ENCODE measurements at regions not wholly inside any gene's neighbourhood (a gene's known extent, or its start where the extent isn't known, plus 50 kb on each side); places are given as distances from the start of the nearest gene placed in this dataset.

DNA sequence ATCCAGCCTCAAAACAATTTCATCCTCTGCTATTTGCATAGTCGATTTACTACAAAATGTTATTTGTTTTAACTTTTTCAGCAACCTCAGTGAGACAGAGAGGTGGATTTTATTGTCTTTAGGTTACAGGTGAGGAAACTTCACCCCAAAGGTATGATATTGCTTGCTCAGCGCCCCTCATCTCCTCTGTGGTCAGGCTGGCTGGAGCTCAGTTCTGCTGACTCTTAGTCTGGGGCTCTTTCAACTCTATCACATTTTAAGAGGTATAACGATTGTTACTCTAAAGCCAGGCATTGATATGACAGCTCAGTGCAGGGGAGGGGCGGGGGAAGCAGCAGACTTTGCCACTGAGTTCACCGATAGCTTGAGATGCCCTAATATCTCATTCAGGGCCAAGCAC, 103.0 kb upstream of the DPH6 start:
- TF ChIP-seq CTCF (IDR thresholded peaks at IDR 0.05), result no peak
- TF ChIP-seq EZH2 (IDR thresholded peaks at IDR 0.05; ENCODE audit: borderline replicate concordance, insufficient read depth, low read depth, low read length, poor library complexity, severe bottlenecking), result no peak
